Fibroblast of pulmonary artery (primary cell): ENCODE measurements at regions not wholly inside any gene's neighbourhood (a gene's known extent, or its start where the extent isn't known, plus 50 kb on each side); places are given as distances from the start of the nearest gene placed in this dataset.
A peak's percentile ranks its signal among the peaks of the same experiment; 100 is the strongest.

Experiments used
- DNase-seq: peaks from one replicate; pipeline ENCODE4 v3.0.0-alpha.2; 2010; ENCODE audit warnings: low read depth
- H3K4me3 ChIP-seq: replicated peaks from 2 replicates; pipeline ENCODE4 v1.5.1; 2011; ENCODE audit warnings: low read depth, mild to moderate bottlenecking, control low read depth, low read length, moderate library complexity
- CTCF ChIP-seq: IDR thresholded peaks from 2 replicates; pipeline ENCODE4 v1.5.1; 2011; ENCODE audit warnings: mild to moderate bottlenecking, control low read depth, low read length, inconsistent platforms; ENCODE audit errors: missing control alignments

- TF ChIP-seq CTCF: no peak
- no peak overlapping the region for H3K4me3 ChIP-seq
- DNase-seq: no peak
Measured at GRCh38 chr6:26211963-26212362, 124.7 kb downstream of the HFE start.

GRCh38 chr6:26213334-26214075, 126.3 kb downstream of the HFE start:
- no peak for TF ChIP-seq CTCF
- no peak overlapping the region for H3K4me3 ChIP-seq
- no peak for DNase-seq

- peak overlapping the region; percentile 75 for H3K4me3 ChIP-seq
- no peak for TF ChIP-seq CTCF
- no peak for DNase-seq
Measured at GRCh38 chr6:26214803-26215584, 127.8 kb downstream of the HFE start.

GRCh38 chr6:26215585-26216358, 128.5 kb downstream of the HFE start:
- peak overlapping the region; percentile 75 for H3K4me3 ChIP-seq
- peak; percentile 27 for DNase-seq
- no peak for TF ChIP-seq CTCF

- peak overlapping the region; percentile 75 for H3K4me3 ChIP-seq
- peak; percentile 100 for DNase-seq
- TF ChIP-seq CTCF: no peak
Measured at GRCh38 chr6:26216359-26216885, 129.2 kb downstream of the HFE start.

GRCh38 chr6:26216886-26217713, 129.9 kb downstream of the HFE start:
- peak overlapping the region; percentile 75 for H3K4me3 ChIP-seq
- peak; percentile 90 for DNase-seq
- peak; percentile 40 for TF ChIP-seq CTCF
